Peyer's patch (tissue), 4 donors: ENCODE measurements at regions not wholly inside any gene's neighbourhood (a gene's known extent, or its start where the extent isn't known, plus 50 kb on each side); places are given as distances from the start of the nearest gene placed in this dataset.

Source experiments
- DNase-seq, 3 donors: peaks; one replicate each; pipeline ENCODE4 v3.0.0-alpha.2; 2017 to 2019
- H3K27ac ChIP-seq, 4 donors: fragments of 200-600 bp; sonication (generic); one replicate each; pipeline ENCODE4 v1.5.1; 2016 to 2019
- H3K27me3 ChIP-seq, 2 donors: fragments of 200-600 bp; sonication (generic); one replicate each; pipeline ENCODE4 v1.5.1; 2019
- H3K36me3 ChIP-seq, 3 donors: fragments of 200-600 bp; sonication (generic); one replicate each; pipeline ENCODE4 v1.5.1; 2016 to 2019
- H3K4me1 ChIP-seq, 4 donors: fragments of 200-600 bp; sonication (generic); one replicate each; pipeline ENCODE4 v1.5.1; 2016 to 2019
- H3K4me3 ChIP-seq, 4 donors: fragments of 200-600 bp; sonication (generic); 1 replicate in 3 of 4; 2 replicates in 1 of 4; pipeline ENCODE4 v1.5.1; 2016 to 2019; ENCODE audit warnings: mild to moderate bottlenecking in 1 of 4
- H3K9me3 ChIP-seq, 4 donors: fragments of 200-600 bp; sonication (generic); one replicate each; pipeline ENCODE4 v1.5.1; 2016 to 2019; ENCODE audit warnings: mild to moderate bottlenecking in 1 of 4
- CTCF ChIP-seq, 6 experiments: fragments of 450-650 bp in 4 of 6; fragments of 200-600 bp in 2 of 6; sonication (generic) in 1 of 6; IDR thresholded peaks; one replicate each; pipeline ENCODE4 v1.5.1; 2017 to 2019; ENCODE audit warnings: antibody characterized with exemption in 6 of 6, mild to moderate bottlenecking in 3 of 6, moderate library complexity in 1 of 6
- POLR2A ChIP-seq, 2 donors: fragments of 450-650 bp; IDR thresholded peaks; one replicate each; pipeline ENCODE4 v1.5.1; 2017; ENCODE audit warnings: antibody characterized with exemption in 2 of 2, mild to moderate bottlenecking in 2 of 2, moderate library complexity in 2 of 2

DNA sequence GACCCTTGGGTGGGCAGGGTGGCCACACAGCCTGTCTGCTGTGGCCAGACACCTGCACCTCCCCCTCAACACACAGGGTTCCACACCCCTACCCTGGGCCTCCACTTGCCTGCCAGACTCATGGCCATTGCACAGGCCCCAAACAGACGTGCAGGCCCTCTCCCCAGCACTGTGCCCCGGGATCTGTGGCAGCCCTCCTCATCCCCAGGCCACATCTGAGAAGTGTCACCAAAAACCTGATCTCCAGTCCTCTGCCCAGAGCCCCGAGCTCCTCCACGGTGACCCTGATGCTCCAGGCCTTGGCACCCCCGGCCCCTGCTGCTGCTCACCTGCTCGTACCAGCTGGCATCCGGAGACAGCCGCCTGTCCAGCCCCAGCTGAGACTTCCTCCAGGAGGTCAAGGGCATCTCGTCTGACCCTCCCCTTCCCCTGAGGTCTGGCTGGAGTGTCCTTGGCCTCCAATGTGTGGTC, 160.1 kb downstream of the DLL1 start:
- H3K4me3 ChIP-seq = no peak overlapping the region
- DNase-seq = peak in 1 of 3 donors; percentile 33

DNA sequence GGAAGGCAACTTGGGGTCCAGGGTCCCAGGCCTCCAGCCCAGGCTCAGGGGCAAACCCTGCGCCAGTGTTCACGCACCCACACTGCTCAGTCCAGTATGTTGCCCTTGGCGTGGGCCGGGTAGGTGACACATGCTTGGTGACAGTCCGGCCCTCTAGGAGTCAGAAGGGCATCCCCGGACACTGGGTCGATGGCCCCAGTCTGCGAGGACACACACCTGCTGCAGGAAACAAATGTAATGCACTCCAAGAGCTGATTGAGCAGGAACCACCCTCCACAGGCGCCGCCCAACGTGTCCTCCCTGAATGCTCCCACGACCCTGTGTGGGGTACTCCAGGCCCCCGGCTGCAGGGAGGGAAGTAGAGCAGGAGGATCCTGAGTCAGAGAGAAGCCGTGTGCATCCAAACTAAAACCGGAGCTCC, 160.7 kb downstream of the DLL1 start:
- peak in 1 of 3 donors; percentile 40 for DNase-seq
- no peak for TF ChIP-seq CTCF (IDR thresholded peaks at IDR 0.05)
- no peak overlapping the region for H3K27ac ChIP-seq

More for the DNA sequence above, 160.1 kb downstream of the DLL1 start:
- no peaks in the 10 kb centered on the region for H3K27me3 ChIP-seq
- no peak overlapping the region for H3K27ac ChIP-seq
- H3K4me1 ChIP-seq = peaks cover 0 to 5% (median 0%) of the 10 kb centered on the region in 4 donors
- H3K9me3 ChIP-seq = no peaks in the 10 kb centered on the region
- H3K36me3 ChIP-seq = no peaks in the 10 kb centered on the region
- TF ChIP-seq POLR2A (IDR thresholded peaks at IDR 0.05) = no peak

GRCh38 chr6:170129691-170130171, 161.1 kb downstream of the DLL1 start:
- Histone ChIP-seq H3K27me3 (no peaks in the 10 kb centered on the region), H3K4me1 (peaks cover 0 to 5% (median 0%) of the 10 kb centered on the region in 4 donors), H3K36me3 (no peaks in the 10 kb centered on the region), H3K9me3 (no peaks in the 10 kb centered on the region), H3K27ac (no peak overlapping the region), H3K4me3 (no peak overlapping the region)
- TF ChIP-seq CTCF (IDR thresholded peaks at IDR 0.05) (no peak), POLR2A (IDR thresholded peaks at IDR 0.05) (no peak)
- DNase-seq = peak in 2 of 3 donors; percentile 50 to 51

More for the DNA sequence above, 160.7 kb downstream of the DLL1 start:
- Histone ChIP-seq H3K36me3 (no peaks in the 10 kb centered on the region), H3K4me3 (no peak overlapping the region), H3K27me3 (no peaks in the 10 kb centered on the region), H3K9me3 (no peaks in the 10 kb centered on the region), H3K4me1 (peaks cover 0 to 5% (median 0%) of the 10 kb centered on the region in 4 donors)

- H3K4me3 ChIP-seq = no peak overlapping the region
Observed at GRCh38 chr6:170128811-170129681, 161.8 kb downstream of the DLL1 start.

GRCh38 chr6:170128346-170128745, 162.5 kb downstream of the DLL1 start:
- no peak for TF ChIP-seq POLR2A (IDR thresholded peaks at IDR 0.05)
- TF ChIP-seq CTCF (IDR thresholded peaks at IDR 0.05) = no peak
- DNase-seq = peak; percentile 6 to 24 (median 22)
- H3K9me3 ChIP-seq = no peaks in the 10 kb centered on the region
- H3K4me3 ChIP-seq = no peak overlapping the region
- H3K36me3 ChIP-seq = no peaks in the 10 kb centered on the region
- no peak overlapping the region for H3K27ac ChIP-seq
- peaks cover 0 to 5% (median 0%) of the 10 kb centered on the region in 4 donors for H3K4me1 ChIP-seq
- H3K27me3 ChIP-seq = no peaks in the 10 kb centered on the region

More at GRCh38 chr6:170128811-170129681, 161.8 kb downstream of the DLL1 start:
- no peaks in the 10 kb centered on the region for H3K9me3 ChIP-seq
- TF ChIP-seq POLR2A (IDR thresholded peaks at IDR 0.05) = no peak
- TF ChIP-seq CTCF (IDR thresholded peaks at IDR 0.05) = no peak
- DNase-seq = peak; percentile 10 to 34 (median 27)
- H3K27ac ChIP-seq = no peak overlapping the region
- H3K27me3 ChIP-seq = no peaks in the 10 kb centered on the region
- H3K36me3 ChIP-seq = no peaks in the 10 kb centered on the region
- H3K4me1 ChIP-seq = peaks cover 0 to 5% (median 0%) of the 10 kb centered on the region in 4 donors

- no peak overlapping the region for H3K27ac ChIP-seq
- no peaks in the 10 kb centered on the region for H3K9me3 ChIP-seq
- TF ChIP-seq CTCF (IDR thresholded peaks at IDR 0.05) = no peak
- no peaks in the 10 kb centered on the region for H3K27me3 ChIP-seq
- no peaks in the 10 kb centered on the region for H3K36me3 ChIP-seq
- peaks cover 0 to 5% (median 0%) of the 10 kb centered on the region in 4 donors for H3K4me1 ChIP-seq
- no peak overlapping the region for H3K4me3 ChIP-seq
- DNase-seq = peak in 2 of 3 donors; percentile 8 to 10
Observed at GRCh38 chr6:170127151-170127550, 163.7 kb downstream of the DLL1 start.
